ENCODE measurements at regions not wholly inside any gene's neighbourhood (a gene's known extent, or its start where the extent isn't known, plus 50 kb on each side); places are given as distances from the start of the nearest gene placed in this dataset.
"Not testable (repeated sequence)": the region's sequence is repeated elsewhere in the genome, so short reads cannot be mapped to it uniquely, and the experiment has no call there.

- no peak for DNase-seq (ENCODE audit: low read depth)
Measured at GRCh38 chr22:46040471-46041465, 63.8 kb upstream of the WNT7B start.

- no peak for DNase-seq (ENCODE audit: low read depth)
Measured at GRCh38 chr22:46041642-46042041, 64.7 kb upstream of the WNT7B start.

- DNase-seq (ENCODE audit: low read depth): no peak
Measured at GRCh38 chr22:46042786-46043185, 65.8 kb upstream of the WNT7B start.

GRCh38 chr22:46043339-46043738 lies 66.4 kb upstream of the WNT7B start:
- DNase-seq (ENCODE audit: low read depth): no peak

GRCh38 chr22:46043816-46044620 lies 67.1 kb upstream of the WNT7B start:
- no peak for DNase-seq (ENCODE audit: low read depth)

- no peak for DNase-seq (ENCODE audit: low read depth)
Measured at GRCh38 chr22:46044621-46045458, 67.9 kb upstream of the WNT7B start.

- DNase-seq (ENCODE audit: low read depth): no peak
Measured at GRCh38 chr22:46045459-46046298, 68.7 kb upstream of the WNT7B start.

- no peak for DNase-seq (ENCODE audit: low read depth)
Measured at GRCh38 chr22:46046299-46046685, 69.3 kb upstream of the WNT7B start.

GRCh38 chr22:46047226-46047625 lies 70.3 kb upstream of the WNT7B start:
- DNase-seq (ENCODE audit: low read depth): no peak

- DNase-seq (ENCODE audit: low read depth): no peak
Measured at GRCh38 chr22:46047841-46048595, 71.1 kb upstream of the WNT7B start.

- DNase-seq (ENCODE audit: low read depth): not testable (repeated sequence)
Measured at GRCh38 chr22:46048661-46049060, 71.7 kb upstream of the WNT7B start.

- DNase-seq (ENCODE audit: low read depth): no peak
Measured at GRCh38 chr22:46049726-46050450, 72.9 kb upstream of the WNT7B start.

GRCh38 chr22:46050451-46050845 lies 73.5 kb upstream of the WNT7B start:
- no peak for DNase-seq (ENCODE audit: low read depth)

GRCh38 chr22:46050916-46051614 lies 74.1 kb upstream of the WNT7B start:
- DNase-seq (ENCODE audit: low read depth): no peak

- no peak for DNase-seq (ENCODE audit: low read depth)
Measured at GRCh38 chr22:46051646-46052045, 74.7 kb upstream of the WNT7B start.

- no peak for DNase-seq (ENCODE audit: low read depth)
Measured at GRCh38 chr22:46052331-46052771, 75.4 kb upstream of the WNT7B start.

GRCh38 chr22:46052801-46053562 lies 76.0 kb upstream of the WNT7B start:
- DNase-seq (ENCODE audit: low read depth): no peak

GRCh38 chr22:46053563-46054090 lies 76.7 kb upstream of the WNT7B start:
- no peak for DNase-seq (ENCODE audit: low read depth)

Data from activated T-helper 9 cell treated with anti-CD3 and anti-CD28 coated beads, Interleukin-2, amount 50 U/mL, for 16 hours (primary cell).